SU-DHL-6 (cell line): ENCODE measurements at regions not wholly inside any gene's neighbourhood (a gene's known extent, or its start where the extent isn't known, plus 50 kb on each side); places are given as distances from the start of the nearest gene placed in this dataset.

Source experiments
- EZH2phosphoT487 ChIP-seq: fragments of 200-600 bp; sonication (generic), shearing (Covaris generic); conservative IDR thresholded peaks from 2 replicates; pipeline ENCODE4 v1.6.1; 2018; ENCODE audit warnings: mild to moderate bottlenecking, antibody characterized with exemption, low read length, moderate library complexity, mixed read lengths
- TF ChIP-seq, protein P1 (sequence below): fragments of 200-600 bp; sonication (generic); IDR thresholded peaks from one replicate; pipeline ENCODE4 v1.5.1; 2017; ENCODE audit warnings: antibody characterized with exemption, mild to moderate bottlenecking, low read length, moderate library complexity; ENCODE audit not compliant: insufficient read depth, poor library complexity, severe bottlenecking

DNA sequence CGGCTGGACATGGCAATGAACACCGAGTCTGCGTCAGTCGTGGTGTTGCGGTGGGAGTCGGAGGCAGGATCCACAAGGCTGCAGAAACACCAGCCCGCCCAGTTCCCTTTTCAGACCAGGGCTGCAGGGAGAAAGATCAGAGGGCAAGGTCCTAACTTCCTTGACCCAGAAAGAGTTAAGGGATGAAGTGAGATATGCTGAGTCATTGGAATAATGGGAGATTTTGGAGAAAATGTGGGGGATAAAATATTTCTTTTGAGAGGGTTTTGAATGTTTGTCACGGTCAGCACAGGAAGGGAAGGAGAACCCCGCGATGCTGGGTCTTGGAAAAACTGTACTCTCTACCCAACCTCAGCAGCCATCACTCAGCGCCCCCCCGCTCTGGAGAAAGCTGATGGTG is 416.0 kb downstream of the ICE1 start:
- TF ChIP-seq, protein P1, sequence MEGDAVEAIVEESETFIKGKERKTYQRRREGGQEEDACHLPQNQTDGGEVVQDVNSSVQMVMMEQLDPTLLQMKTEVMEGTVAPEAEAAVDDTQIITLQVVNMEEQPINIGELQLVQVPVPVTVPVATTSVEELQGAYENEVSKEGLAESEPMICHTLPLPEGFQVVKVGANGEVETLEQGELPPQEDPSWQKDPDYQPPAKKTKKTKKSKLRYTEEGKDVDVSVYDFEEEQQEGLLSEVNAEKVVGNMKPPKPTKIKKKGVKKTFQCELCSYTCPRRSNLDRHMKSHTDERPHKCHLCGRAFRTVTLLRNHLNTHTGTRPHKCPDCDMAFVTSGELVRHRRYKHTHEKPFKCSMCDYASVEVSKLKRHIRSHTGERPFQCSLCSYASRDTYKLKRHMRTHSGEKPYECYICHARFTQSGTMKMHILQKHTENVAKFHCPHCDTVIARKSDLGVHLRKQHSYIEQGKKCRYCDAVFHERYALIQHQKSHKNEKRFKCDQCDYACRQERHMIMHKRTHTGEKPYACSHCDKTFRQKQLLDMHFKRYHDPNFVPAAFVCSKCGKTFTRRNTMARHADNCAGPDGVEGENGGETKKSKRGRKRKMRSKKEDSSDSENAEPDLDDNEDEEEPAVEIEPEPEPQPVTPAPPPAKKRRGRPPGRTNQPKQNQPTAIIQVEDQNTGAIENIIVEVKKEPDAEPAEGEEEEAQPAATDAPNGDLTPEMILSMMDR, result no peak
- no peak for TF ChIP-seq EZH2phosphoT487
